Fibroblast of mammary gland (primary cell): ENCODE measurements at regions not wholly inside any gene's neighbourhood (a gene's known extent, or its start where the extent isn't known, plus 50 kb on each side); places are given as distances from the start of the nearest gene placed in this dataset.

Experiments
- DNase-seq: peaks from one replicate; pipeline ENCODE4 v3.0.0-alpha.2; 2010; ENCODE audit warnings: low read depth
- H3K4me3 ChIP-seq: 2 replicates; pipeline ENCODE4 v1.5.1; 2011; ENCODE audit warnings: low read depth, mild to moderate bottlenecking, low read length, moderate library complexity; ENCODE audit not compliant: control insufficient read depth
- TF ChIP-seq, protein P1 (sequence below): conservative IDR thresholded peaks from 2 replicates; pipeline ENCODE4 v1.5.1; 2011; ENCODE audit warnings: low read depth, low read length, inconsistent platforms; ENCODE audit not compliant: control insufficient read depth, insufficient read depth

DNA sequence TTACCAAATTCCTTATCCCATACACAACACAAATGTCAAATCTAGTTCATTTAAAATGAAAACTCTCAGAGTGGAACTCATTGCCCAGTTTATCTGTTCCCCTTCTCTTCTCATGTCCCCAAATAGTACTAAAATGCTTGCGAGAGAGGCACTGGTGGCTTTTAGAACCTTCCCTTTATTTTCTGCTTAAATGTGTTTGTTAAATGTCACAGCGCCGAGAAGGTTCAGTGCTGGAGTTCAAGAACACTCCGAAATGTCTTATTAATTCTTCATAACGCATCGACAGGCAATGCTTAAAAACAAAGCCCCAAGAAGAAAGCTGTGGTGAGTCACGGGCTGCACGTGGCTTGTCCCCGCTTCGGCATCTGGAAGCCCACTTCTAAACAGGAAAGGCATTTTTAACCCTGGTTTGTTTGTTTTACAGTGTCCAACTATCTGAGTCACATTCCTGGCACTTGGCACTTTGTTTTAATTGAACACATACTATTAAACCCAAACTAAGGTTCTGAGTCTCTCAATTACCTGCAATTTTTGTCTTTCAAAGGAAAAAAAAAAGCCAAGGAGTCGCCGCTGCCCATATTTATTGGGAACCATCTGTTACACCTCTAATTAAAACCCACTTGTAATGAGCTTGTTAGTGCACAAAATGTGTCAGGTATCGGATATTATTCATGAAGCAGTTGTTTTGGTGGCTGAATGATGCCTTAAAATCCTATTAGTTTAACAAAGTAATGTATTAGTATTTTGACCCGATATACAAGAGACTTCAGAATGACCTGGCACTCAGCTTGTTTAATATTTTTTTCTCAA is 49.9 kb upstream of the MGMT start:
- H3K4me3 ChIP-seq = no peak overlapping the region
- peak; percentile 52 for DNase-seq
- TF ChIP-seq, protein P1, sequence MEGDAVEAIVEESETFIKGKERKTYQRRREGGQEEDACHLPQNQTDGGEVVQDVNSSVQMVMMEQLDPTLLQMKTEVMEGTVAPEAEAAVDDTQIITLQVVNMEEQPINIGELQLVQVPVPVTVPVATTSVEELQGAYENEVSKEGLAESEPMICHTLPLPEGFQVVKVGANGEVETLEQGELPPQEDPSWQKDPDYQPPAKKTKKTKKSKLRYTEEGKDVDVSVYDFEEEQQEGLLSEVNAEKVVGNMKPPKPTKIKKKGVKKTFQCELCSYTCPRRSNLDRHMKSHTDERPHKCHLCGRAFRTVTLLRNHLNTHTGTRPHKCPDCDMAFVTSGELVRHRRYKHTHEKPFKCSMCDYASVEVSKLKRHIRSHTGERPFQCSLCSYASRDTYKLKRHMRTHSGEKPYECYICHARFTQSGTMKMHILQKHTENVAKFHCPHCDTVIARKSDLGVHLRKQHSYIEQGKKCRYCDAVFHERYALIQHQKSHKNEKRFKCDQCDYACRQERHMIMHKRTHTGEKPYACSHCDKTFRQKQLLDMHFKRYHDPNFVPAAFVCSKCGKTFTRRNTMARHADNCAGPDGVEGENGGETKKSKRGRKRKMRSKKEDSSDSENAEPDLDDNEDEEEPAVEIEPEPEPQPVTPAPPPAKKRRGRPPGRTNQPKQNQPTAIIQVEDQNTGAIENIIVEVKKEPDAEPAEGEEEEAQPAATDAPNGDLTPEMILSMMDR = no peak
